ENCODE measurements at regions not wholly inside any gene's neighbourhood (a gene's known extent, or its start where the extent isn't known, plus 50 kb on each side); places are given as distances from the start of the nearest gene placed in this dataset.

- dilution Hi-C loops (cut with HindIII; ENCODE audit: low sequenced_read_pairs, unreplicated experiment) = no loop called here
These were observed 60.7 kb upstream of the MROH9 start for GRCh38 chr1:170874671-170875070.

More at GRCh38 chr1:170874671-170875070, 60.7 kb upstream of the MROH9 start:
- no peak overlapping the region for H3K27ac ChIP-seq (ENCODE audit: insufficient read depth, low read length)
- H3K9me3 ChIP-seq (ENCODE audit: control insufficient read depth, insufficient read depth, low read length) = no peaks in the 10 kb centered on the region
- POLR2A ChIA-PET (ENCODE audit: unreplicated experiment) = no interaction called here
- H3K79me1 ChIP-seq (ENCODE audit: low read depth in 1 of 2, low read length in 2 of 2) = no peaks in the 10 kb centered on the region
- H4K8ac ChIP-seq (ENCODE audit: low read depth in 2 of 2, low read length in 2 of 2) = no peak overlapping the region
- no peak overlapping the region for H3K4me3 ChIP-seq (ENCODE audit: insufficient read depth, low read depth, low read length)
- H3K9me1 ChIP-seq (ENCODE audit: insufficient read depth, low read length) = no peaks in the 10 kb centered on the region
- H2AK5ac ChIP-seq (ENCODE audit: low read depth, low read length) = no peak overlapping the region
- H3K9ac ChIP-seq (ENCODE audit: low read depth, low read length) = no peak overlapping the region
- intact Hi-C loops (cut with micrococcal nuclease) (no loop called here), in situ Hi-C loops (cut with MboI; ENCODE audit: low sequenced_read_pairs) (no loop called here)
- H4K91ac ChIP-seq (ENCODE audit: insufficient read depth, low read depth, low read length) = no peak overlapping the region
- H2BK5ac ChIP-seq (ENCODE audit: low read depth, low read length, poor library complexity, severe bottlenecking) = no peak overlapping the region
- no peak for DNase-seq
- peak overlapping the region; percentile 0 for H2AFZ ChIP-seq (replicated peaks; ENCODE audit: low read length, poor library complexity)
- H2BK120ac ChIP-seq (ENCODE audit: low read depth, low read length) = no peak overlapping the region
- H3K4me2 ChIP-seq (ENCODE audit: low read depth, low read length) = no peak overlapping the region
- H3K4ac ChIP-seq (ENCODE audit: low read depth, low read length) = no peak overlapping the region
- H4K5ac ChIP-seq (ENCODE audit: low read depth, low read length) = no peak overlapping the region
- no peak overlapping the region for H3K18ac ChIP-seq (ENCODE audit: low read depth, low read length)
- no peak for ATAC-seq (ENCODE audit: low read depth)
- H3K36me3 ChIP-seq (ENCODE audit: control insufficient read depth, insufficient read depth, low read length) = no peaks in the 10 kb centered on the region
- H2BK20ac ChIP-seq (ENCODE audit: low read depth, low read length) = no peak overlapping the region
- WGBS, 2 experiments (ENCODE audit: extremely low coverage in 2 of 2, insufficient read length in 1 of 2) = no CpG with 5 or more reads among the region's 1 CpG
- H2BK15ac ChIP-seq (ENCODE audit: low read depth, low read length) = no peak overlapping the region
- no peak overlapping the region for H3K14ac ChIP-seq (replicated peaks; ENCODE audit: low read depth, low read length)
- TF ChIP-seq FOS (IDR thresholded peaks at IDR 0.05; ENCODE audit: low read depth, low read length) = no peak
- TF ChIP-seq POLR2A (IDR thresholded peaks at IDR 0.05; ENCODE audit: low read depth, low read length) = no peak
- no peak for TF ChIP-seq CEBPB (IDR thresholded peaks at IDR 0.05; ENCODE audit: low read depth, low read length)
- no peak for TF ChIP-seq ELK1 (IDR thresholded peaks at IDR 0.05; ENCODE audit: borderline replicate concordance, low read depth, low read length)
- TF ChIP-seq RAD21 (IDR thresholded peaks at IDR 0.05; ENCODE audit: low read length) = no peak
- TF ChIP-seq MAZ (IDR thresholded peaks at IDR 0.05; ENCODE audit: borderline replicate concordance, low read depth, low read length) = no peak
- no peak for TF ChIP-seq BHLHE40 (IDR thresholded peaks at IDR 0.05; ENCODE audit: low read depth, low read length)
- TF ChIP-seq RCOR1 (IDR thresholded peaks at IDR 0.05; ENCODE audit: insufficient replicate concordance, low read length) = no peak
- no peak for TF ChIP-seq RFX5 (IDR thresholded peaks at IDR 0.05; ENCODE audit: low read depth, low read length)
- TF ChIP-seq MXI1 (IDR thresholded peaks at IDR 0.05; ENCODE audit: borderline replicate concordance, low read depth, low read length) = no peak
- no peak for TF ChIP-seq NFE2L2 (IDR thresholded peaks at IDR 0.05; ENCODE audit: low read depth, low read length)
- no peak for TF ChIP-seq CHD1 (IDR thresholded peaks at IDR 0.05; ENCODE audit: low read depth, low read length)
- no peak for TF ChIP-seq MAFK (IDR thresholded peaks at IDR 0.05; ENCODE audit: low read depth, low read length)
- no peak for TF ChIP-seq SMC3 (IDR thresholded peaks at IDR 0.05; ENCODE audit: low read depth, low read length)
- no peak for TF ChIP-seq CTCF (conservative IDR thresholded peaks at IDR 0.05; ENCODE audit: low read depth, low read length)
- TF ChIP-seq USF2 (IDR thresholded peaks at IDR 0.05; ENCODE audit: low read depth, low read length) = no peak
- CTCF ChIA-PET = no interaction called here
- no peaks in the 10 kb centered on the region for H3K27me3 ChIP-seq (ENCODE audit: control insufficient read depth, insufficient read depth, low read length)
- H3K23ac ChIP-seq (ENCODE audit: low read depth, low read length) = no peak overlapping the region
- H4K20me1 ChIP-seq (ENCODE audit: insufficient read depth, low read length) = no peaks in the 10 kb centered on the region
- no peak overlapping the region for H2AK9ac ChIP-seq (replicated peaks; ENCODE audit: low read depth, low read length, poor library complexity)
- BruUV-seq (replicated peaks) = no TSS peak
- H3K4me1 ChIP-seq (ENCODE audit: control insufficient read depth, insufficient read depth, low read length) = no peaks in the 10 kb centered on the region
- H3K56ac ChIP-seq (ENCODE audit: extremely low read depth, insufficient read depth, low read length) = no peak overlapping the region
